ENCODE measurements at regions not wholly inside any gene's neighbourhood (a gene's known extent, or its start where the extent isn't known, plus 50 kb on each side); places are given as distances from the start of the nearest gene placed in this dataset.
"Not testable (repeated sequence)": the region's sequence is repeated elsewhere in the genome, so short reads cannot be mapped to it uniquely, and the experiment has no call there.

DNA sequence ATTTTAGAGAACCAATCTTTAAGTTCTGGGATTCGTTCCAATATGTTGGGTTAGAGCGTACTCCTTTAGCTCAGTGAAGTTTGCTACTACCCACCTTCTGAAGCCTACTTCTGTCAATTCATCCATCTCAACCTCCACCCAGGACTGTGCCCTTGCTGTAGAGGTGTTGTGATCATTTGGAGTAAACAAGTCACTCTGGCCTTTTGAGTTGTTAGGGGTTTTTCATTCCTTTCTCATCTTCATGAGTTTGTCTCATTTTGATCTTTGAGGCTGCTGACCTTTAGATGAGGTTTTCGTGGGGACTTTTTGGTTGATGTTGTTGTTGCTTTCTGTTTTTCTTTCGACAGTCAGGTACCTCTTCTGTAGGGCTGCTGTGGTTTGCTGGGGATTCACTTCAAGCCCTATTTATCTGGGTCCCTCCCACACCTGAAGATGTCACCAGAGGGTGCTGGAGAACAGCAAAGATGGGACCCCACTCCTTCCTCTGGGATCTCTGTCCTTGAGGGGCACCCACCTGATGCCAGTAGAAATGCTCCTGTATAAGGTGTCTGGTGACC, 158.4 kb downstream of the ANKRD36B start:
- DNase-seq: not testable (repeated sequence)

DNA sequence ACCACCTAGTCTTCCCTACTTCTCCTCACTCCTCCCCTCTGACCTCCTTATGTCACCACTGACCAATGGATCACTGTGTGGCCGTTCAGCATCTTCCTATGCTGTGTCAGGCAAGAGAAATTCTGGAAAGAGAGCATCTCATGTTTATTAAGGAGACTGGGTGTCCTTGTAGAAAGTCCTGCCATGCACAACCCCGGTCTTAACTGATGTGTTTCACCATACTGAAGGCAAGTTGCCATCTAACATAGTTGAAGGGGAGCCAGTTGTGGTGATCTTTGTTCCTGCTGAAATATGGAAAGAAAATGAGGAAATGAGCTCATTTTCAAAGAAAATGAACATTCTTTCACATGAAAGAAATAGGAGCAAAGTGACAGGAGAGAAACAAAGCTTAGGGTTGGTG, 167.3 kb downstream of the ANKRD36B start:
- DNase-seq: not testable (repeated sequence)

DNA sequence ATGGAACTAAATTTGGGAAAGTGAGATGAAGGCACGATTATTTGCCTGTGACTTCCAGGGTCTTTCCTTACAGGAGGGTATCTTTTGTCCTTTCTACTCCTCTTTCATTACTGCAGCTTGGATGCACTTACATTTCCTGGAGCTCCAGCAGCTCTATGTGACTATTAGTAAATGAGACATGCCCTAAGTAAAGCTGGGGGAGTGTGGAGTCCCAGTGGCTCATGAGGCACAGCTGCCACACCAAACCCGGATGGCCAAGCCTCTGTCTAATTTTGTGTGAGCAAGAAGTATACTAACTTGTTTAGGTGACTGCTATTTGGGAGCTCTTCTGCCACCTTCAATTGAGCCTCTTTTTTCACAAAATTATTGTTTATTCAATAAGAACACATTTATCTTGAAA, 183.3 kb downstream of the ANKRD36B start:
- DNase-seq: not testable (repeated sequence)

DNA sequence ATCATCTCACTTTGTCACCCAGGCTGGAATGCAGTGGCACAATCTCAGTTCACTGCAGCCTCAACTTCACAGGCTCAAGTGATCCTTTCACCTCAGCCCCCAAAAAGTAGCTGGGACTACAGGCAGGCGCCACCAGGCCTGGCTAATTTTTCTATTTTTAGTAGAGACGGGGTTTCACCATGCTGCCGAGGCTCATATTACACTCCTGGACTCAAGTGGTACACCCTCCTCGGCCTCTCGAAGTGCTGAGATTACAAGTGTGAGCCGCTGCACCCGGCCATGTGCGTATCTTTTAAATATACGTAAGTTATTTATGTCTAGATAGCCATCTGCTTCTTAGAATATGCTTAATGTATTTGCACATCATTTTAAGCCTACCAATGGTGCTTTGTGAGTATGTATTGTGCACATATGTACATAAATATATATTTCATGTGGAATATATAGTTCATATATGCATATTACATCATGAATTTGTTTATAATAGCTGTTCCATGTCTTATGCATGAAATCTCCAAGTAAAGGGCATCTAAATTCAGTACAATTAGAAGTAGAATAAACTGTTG, 184.4 kb downstream of the ANKRD36B start:
- not testable (repeated sequence) for DNase-seq

DNA sequence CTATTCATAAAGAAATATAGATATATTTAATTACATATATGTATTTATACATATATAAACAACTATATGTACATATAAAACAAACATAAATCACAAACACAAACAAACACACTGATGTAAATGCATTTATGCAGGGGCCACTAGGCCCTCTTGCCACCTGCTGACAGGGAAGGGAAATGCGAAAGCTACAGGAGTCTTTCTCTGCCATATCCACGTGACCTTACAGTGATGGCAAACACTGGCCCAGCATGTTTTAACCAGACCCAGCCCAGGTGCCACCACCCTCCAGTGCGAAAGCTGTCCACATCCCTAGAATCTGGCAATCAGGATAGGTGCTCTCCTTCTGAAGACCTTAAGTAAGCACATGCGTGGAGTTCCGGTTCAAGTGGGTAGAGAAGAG, 187.0 kb downstream of the ANKRD36B start:
- DNase-seq: not testable (repeated sequence)

DNA sequence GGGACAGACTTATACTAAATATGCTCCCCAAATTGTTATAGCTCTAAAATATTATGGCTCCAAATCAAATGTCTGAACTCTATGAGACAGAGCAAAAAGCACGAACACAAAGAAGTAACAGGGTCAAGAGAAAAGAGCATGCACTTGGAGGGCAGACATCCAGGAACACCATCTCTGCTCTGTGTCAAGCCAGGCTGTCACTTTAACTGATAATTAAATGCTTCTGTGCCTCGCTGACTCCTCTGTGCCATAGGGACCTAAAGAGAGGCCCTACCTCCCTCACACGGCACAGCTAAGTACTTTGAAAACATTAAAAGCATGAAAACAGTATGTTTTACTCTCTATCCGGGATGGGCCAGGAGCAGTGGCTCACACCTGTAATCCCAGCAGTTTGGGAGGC, 194.0 kb downstream of the ANKRD36B start:
- not testable (repeated sequence) for DNase-seq

DNA sequence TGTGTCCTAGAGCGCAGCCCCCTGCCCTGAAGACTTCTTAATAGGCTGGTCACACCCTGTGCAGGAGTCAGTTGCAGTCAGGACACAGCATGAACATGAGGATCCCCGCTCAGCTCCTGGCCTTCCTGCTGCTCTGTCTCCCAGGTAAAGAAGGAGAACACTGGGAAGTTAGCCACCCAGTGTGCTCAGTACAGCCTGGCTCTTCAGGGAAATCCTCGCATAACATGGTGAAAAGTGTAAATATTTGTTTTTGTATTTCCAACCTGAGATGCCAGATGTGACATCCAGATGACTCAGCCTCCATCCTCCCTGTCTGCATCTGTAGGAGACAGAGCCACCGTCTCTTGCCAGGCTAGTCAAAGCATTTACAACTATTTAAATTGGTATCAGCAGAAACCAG, 203.9 kb downstream of the ANKRD36B start:
- not testable (repeated sequence) for DNase-seq

DNA sequence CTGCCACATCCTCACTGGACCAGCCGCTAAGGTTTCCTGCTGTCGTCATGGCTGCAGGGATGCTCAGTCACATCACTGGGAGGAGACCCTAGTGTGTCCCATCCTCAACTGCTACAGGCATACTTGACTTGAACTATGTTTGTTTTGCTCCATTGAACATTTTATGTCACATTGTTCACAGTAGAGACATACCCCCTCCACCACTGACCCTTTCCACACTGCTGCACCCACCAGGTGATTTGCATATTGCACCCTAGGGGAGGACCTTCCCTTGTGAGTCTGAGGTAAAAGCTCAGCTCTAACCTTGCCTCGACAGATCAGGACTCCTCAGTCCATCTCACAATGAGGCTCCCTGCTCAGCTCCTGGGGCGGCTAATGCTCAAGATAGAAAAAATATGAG, 213.8 kb downstream of the ANKRD36B start:
- DNase-seq: not testable (repeated sequence)

DNA sequence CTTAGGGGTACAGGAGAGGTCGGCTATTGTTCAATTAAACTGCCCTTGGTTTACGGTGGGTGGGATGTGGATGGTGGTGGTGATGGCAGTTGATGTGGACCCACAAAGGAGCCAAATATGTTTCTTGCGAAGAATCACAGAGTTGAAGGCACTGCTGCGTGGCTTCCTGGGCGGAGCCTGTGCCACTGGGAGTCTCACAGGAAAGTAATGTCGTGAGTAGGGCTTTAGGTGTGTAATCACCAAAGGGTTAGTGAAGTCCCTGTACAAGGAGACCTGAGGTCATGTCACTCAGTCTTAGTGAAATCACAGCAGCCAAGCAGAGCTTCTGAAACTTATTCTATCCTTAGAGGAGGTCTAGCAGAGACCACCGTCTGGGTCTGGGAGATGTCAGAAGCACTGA, 215.3 kb downstream of the ANKRD36B start:
- DNase-seq: not testable (repeated sequence)

DNA sequence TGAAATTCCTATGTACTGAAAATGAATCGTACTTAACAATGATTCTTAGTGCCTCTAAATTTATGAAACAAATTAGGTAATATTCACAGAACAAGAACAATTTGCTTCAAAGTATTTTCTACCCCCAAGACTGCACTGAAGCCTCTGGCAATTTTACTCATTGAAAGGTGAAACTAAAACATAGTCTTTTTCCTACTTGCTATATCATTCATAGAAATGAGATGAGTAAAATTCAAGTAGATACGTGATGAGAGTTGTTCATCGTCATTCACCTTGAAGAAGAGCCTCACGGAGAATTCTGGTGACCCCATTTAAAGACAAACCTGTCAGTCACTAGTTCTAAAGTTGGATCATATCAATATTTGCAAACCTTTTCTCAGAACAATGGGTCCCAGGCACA, 226.5 kb downstream of the ANKRD36B start:
- not testable (repeated sequence) for DNase-seq

DNA sequence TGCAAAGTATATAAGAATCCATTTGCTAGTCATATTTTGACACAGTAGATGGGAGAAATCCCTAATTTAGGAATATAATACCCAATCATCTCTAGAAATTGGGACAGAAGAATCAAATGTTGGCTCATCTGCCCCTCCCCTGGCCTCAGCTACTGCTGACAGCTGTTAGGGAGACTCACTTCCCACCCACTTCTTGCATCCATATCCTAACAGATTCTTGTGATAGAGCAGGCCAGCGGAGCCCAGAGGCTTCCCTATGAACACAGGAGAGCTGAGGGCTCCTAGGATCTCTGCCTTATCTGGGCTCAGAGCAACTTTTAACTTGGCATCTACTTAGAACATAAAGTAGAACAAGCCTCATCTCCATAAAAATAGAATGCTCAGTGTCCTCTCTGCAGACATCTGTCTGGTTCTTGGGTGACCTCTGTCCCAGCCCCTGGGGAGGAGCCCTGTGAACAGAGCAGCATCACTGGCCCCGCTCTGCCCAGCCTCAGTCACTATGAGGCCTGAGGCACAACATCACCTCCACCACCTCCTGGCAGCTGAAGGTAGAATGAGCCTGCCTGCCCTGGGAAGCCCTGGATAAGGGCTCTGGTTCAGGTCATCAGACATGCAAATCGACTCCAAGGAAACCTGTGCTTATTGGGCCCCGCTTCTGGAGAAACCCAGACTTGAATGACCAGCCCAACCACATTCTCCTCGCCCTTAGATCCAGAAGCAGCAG, 229.7 kb downstream of the ANKRD36B start:
- peak; percentile 2 to 7 for DNase-seq

DNA sequence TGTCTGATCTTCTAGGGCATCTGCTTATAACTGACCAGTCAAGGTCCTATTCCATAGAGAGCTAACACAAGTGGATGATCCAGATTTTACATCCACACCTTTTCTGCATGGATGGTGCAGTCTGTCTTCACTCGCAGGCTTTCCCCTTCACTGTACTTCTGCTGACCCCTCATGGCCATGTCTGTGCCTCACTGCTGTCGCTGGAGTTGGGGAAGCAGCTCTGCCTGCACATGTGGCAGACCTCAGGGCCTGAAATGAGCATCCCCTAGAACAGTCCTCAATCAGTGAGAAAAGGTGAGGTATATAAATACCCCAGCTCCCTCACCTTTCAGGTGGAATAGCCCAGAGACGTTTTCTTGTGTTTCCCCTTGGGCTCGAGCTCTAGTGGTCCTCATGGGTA, 233.8 kb downstream of the ANKRD36B start:
- DNase-seq: no peak

DNA sequence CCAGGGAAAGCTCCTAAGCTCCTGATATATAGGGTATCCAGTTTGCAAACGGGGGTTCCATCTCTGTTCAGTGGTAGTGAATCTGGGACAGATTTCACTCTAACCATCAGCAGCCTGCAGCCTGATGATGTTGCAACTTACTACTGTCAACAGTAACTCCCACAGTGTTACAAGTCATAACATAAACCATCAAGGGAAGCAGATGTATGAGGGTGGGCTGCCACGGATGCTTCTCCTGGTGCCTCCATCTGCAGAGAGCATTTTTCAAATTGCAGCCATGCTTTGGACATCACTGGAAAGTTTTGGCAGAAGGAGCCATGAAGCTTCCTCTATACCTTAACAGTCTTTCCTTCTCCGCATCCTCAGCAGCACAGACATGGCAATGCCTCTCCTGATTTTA, 234.5 kb downstream of the ANKRD36B start:
- DNase-seq: no peak

DNA sequence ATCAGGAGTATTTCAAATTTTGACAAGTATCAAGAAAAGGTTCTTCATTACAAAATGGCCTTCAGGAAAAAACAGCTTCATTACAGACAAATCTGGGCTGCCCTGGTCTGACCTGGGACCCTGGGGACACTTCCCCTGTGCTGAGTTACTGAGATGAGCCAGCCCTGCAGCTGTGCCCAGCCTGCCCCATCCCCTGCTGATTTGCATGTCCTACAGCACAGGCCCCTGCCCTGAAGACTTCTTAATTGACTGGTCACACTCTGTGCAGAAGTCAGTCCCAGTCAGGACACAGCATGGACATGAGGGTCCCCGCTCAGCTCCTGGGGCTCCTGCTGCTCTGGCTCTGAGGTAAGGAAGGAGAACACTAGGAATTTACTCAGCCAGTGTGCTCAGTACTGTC, 235.1 kb downstream of the ANKRD36B start:
- no peak for DNase-seq

DNA sequence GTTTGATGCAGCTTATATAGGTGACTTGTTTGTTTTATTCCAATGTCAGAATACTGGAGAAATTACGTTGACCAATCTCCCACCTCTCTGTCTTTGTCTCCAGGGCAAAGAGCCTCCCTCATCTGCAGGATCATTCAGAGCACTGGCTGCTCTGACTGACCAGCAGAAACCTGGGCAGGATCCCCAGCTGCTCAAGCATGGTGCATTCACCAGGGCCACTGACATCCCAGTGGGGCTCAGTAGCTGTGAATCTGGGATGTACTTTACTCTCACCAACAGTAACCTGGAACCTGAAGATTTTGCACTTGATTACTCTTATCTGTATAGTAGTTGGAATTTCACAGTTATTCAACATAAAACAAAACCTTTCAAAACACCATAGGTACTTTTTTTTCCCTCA, 235.9 kb downstream of the ANKRD36 start:
- no peak for DNase-seq

DNA sequence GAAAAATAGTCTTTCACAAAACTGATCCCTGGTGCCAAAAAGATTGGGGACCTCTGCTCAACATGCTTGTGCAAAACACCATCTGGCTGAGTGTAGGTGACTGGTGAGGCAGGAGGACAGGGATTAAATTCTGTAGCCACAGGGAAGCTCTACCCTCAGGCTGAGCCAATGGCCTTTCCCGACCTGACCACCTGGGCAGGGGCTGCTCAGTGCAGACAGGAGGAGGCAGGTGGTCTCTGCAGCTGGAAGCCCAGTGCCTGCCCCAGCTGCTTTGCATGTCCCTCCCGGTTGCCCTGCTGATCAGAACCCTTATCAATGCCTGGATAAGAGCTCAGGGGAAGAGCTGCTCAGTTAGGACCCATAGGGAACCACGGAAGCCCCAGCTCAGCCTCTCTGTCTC, 235.3 kb downstream of the ANKRD36 start:
- no peak for DNase-seq

DNA sequence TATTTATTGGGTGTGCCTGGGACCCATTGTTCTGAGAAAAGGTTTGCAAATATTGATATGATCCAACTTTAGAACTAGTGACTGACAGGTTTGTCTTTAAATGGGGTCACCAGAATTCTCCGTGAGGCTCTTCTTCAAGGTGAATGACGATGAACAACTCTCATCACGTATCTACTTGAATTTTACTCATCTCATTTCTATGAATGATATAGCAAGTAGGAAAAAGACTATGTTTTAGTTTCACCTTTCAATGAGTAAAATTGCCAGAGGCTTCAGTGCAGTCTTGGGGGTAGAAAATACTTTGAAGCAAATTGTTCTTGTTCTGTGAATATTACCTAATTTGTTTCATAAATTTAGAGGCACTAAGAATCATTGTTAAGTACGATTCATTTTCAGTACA, 232.0 kb downstream of the ANKRD36 start:
- DNase-seq: not testable (repeated sequence)

DNA sequence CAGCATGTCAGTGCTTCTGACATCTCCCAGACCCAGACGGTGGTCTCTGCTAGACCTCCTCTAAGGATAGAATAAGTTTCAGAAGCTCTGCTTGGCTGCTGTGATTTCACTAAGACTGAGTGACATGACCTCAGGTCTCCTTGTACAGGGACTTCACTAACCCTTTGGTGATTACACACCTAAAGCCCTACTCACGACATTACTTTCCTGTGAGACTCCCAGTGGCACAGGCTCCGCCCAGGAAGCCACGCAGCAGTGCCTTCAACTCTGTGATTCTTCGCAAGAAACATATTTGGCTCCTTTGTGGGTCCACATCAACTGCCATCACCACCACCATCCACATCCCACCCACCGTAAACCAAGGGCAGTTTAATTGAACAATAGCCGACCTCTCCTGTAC, 220.7 kb downstream of the ANKRD36 start:
- not testable (repeated sequence) for DNase-seq

DNA sequence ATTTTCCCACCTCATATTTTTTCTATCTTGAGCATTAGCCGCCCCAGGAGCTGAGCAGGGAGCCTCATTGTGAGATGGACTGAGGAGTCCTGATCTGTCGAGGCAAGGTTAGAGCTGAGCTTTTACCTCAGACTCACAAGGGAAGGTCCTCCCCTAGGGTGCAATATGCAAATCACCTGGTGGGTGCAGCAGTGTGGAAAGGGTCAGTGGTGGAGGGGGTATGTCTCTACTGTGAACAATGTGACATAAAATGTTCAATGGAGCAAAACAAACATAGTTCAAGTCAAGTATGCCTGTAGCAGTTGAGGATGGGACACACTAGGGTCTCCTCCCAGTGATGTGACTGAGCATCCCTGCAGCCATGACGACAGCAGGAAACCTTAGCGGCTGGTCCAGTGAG, 219.2 kb downstream of the ANKRD36 start:
- DNase-seq: not testable (repeated sequence)

DNA sequence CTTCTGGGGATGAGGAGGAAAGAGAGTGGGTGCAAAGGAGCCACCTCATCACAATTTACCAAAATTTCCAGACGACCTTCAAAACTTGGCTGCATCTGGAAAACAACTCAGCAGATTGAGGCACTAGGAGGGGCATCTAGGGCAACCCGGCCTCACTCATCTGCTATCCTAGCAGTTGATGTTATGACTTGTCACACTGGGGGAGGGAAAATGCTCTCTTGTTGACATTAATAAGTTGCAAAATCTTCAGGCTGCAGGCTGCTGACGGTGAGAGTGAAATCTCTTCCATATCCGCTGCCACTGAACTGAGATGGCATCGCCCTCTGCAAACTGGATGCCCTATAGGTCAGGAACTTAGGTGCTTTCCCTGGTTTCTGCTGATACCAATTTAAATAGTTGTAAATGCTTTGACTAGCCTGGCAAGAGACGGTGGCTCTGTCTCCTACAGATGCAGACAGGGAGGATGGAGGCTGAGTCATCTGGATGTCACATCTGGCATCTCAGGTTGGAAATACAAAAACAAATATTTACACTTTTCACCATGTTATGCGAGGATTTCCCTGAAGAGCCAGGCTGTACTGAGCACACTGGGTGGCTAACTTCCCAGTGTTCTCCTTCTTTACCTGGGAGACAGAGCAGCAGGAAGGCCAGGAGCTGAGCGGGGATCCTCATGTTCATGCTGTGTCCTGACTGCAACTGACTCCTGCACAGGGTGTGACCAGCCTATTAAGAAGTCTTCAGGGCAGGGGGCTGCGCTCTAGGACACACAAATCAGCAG, 209.2 kb downstream of the ANKRD36 start:
- DNase-seq: not testable (repeated sequence)

DNA sequence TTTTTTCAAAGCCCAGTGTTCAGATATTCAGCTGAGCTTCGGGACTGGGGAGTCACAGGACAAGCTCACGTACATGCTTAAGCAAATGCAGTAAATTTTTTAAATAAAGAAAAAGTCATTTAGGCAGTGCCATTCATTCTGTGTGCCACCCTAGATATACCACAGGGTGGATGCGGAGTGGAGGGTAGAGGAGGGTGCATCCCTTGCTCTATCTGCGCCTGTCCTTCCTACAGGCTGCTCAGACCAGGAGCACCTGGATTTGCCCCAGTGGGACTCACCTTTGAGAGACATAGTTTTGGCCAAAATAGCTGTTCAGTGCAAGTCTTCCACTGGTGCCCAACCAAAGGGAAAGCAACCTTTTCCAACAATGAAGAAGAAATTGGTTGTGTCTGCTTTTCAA, 202.4 kb downstream of the ANKRD36 start:
- not testable (repeated sequence) for DNase-seq

DNA sequence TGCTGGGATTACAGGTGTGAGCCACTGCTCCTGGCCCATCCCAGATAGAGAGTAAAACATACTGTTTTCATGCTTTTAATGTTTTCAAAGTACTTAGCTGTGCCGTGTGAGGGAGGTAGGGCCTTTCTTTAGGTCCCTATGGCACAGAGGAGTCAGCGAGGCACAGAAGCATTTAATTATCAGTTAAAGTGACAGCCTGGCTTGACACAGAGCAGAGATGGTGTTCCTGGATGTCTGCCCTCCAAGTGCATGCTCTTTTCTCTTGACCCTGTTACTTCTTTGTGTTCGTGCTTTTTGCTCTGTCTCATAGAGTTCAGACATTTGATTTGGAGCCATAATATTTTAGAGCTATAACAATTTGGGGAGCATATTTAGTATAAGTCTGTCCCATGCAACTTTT, 199.5 kb downstream of the ANKRD36 start:
- DNase-seq: not testable (repeated sequence)

DNA sequence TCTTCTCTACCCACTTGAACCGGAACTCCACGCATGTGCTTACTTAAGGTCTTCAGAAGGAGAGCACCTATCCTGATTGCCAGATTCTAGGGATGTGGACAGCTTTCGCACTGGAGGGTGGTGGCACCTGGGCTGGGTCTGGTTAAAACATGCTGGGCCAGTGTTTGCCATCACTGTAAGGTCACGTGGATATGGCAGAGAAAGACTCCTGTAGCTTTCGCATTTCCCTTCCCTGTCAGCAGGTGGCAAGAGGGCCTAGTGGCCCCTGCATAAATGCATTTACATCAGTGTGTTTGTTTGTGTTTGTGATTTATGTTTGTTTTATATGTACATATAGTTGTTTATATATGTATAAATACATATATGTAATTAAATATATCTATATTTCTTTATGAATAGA, 192.5 kb downstream of the ANKRD36 start:
- DNase-seq: not testable (repeated sequence)
